ENCODE measurements at regions not wholly inside any gene's neighbourhood (a gene's known extent, or its start where the extent isn't known, plus 50 kb on each side); places are given as distances from the start of the nearest gene placed in this dataset.

GRCh38 chr12:85441025-85441424 lies 161.0 kb downstream of the ALX1 start:
- Histone ChIP-seq H3K4me3 (no peak overlapping the region), H3K9me3 (peaks cover 0 to 11% (median 0%) of the 10 kb centered on the region in 12 donors), H3K36me3 (no peaks in the 10 kb centered on the region), H3K27me3 (peaks cover 0 to 7% (median 0%) of the 10 kb centered on the region in 9 donors), H3K27ac (no peak overlapping the region), H3K4me1 (no peaks in the 10 kb centered on the region)
- ATAC-seq (no peak), DNase-seq (no peak)
- intact Hi-C loops (cut with DNase I) = loop anchor here in 1 of 10 donors (10.0 kb wide), 1 partner anchor 366 kb away; no protein-coding TSS in a partner anchor
- WGBS, 4 donors = 60 to 83% (median 72%) methylated on average over 3 of the region's 3 CpGs
- TF ChIP-seq, protein P1, sequence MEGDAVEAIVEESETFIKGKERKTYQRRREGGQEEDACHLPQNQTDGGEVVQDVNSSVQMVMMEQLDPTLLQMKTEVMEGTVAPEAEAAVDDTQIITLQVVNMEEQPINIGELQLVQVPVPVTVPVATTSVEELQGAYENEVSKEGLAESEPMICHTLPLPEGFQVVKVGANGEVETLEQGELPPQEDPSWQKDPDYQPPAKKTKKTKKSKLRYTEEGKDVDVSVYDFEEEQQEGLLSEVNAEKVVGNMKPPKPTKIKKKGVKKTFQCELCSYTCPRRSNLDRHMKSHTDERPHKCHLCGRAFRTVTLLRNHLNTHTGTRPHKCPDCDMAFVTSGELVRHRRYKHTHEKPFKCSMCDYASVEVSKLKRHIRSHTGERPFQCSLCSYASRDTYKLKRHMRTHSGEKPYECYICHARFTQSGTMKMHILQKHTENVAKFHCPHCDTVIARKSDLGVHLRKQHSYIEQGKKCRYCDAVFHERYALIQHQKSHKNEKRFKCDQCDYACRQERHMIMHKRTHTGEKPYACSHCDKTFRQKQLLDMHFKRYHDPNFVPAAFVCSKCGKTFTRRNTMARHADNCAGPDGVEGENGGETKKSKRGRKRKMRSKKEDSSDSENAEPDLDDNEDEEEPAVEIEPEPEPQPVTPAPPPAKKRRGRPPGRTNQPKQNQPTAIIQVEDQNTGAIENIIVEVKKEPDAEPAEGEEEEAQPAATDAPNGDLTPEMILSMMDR (IDR thresholded peaks at IDR 0.05) = no peak
- TF ChIP-seq POLR2A (IDR thresholded peaks at IDR 0.05) = no peak

DNA sequence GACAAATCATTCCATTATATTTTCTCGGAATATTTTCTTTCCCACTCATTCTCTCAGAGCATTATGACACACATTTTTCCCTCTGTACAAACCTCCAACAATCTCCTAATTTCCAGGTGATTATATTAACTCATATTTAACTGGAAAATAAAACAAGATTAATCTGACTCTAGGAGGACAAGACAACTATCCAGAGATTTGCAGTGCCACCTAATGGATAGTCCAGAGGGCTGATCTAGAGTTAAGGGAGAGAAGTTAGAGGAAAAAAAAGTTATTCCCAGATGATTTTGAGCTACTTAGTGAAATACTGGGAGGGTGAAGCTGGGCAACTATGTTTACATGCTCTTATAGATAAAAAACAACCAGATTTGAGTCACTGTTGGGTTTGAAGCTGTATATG lies 161.7 kb downstream of the ALX1 start:
- ATAC-seq (no peak), DNase-seq (no peak)
- TF ChIP-seq, protein P1 (IDR thresholded peaks at IDR 0.05) = peak in 2 of 12 donors; percentile 14 to 17
- TF ChIP-seq POLR2A (IDR thresholded peaks at IDR 0.05) = no peak
- H3K36me3 ChIP-seq = no peaks in the 10 kb centered on the region
- peaks cover 0 to 14% (median 0%) of the 10 kb centered on the region in 9 donors for H3K27me3 ChIP-seq
- no peaks in the 10 kb centered on the region for H3K4me1 ChIP-seq
- H3K4me3 ChIP-seq = no peak overlapping the region
- H3K9me3 ChIP-seq = peaks cover 0 to 11% (median 0%) of the 10 kb centered on the region in 12 donors
- intact Hi-C loops (cut with DNase I) = loop anchor here in 1 of 10 donors (10.0 kb wide), 1 partner anchor 367 kb away; no protein-coding TSS in a partner anchor
- WGBS, 4 donors = 85 to 93% (median 88%) methylated on average over 1 of the region's 1 CpG
- no peak overlapping the region for H3K27ac ChIP-seq

- Histone ChIP-seq H3K27me3 (peaks cover 0 to 17% (median 0%) of the 10 kb centered on the region in 9 donors), H3K4me1 (no peaks in the 10 kb centered on the region), H3K36me3 (no peaks in the 10 kb centered on the region), H3K4me3 (no peak overlapping the region), H3K9me3 (no peaks in the 10 kb centered on the region), H3K27ac (no peak overlapping the region)
- TF ChIP-seq, protein P1 (IDR thresholded peaks at IDR 0.05) = no peak
- TF ChIP-seq POLR2A (IDR thresholded peaks at IDR 0.05) = no peak
- 44 to 53% (median 46%) methylated on average over 6 of the region's 6 CpGs for whole genome bisulfite sequencing, 4 donors
- no peak for ATAC-seq
- intact Hi-C loops (cut with DNase I) = loop anchor here in 2 of 10 donors (5.0 to 10.0 kb wide), 2 partner anchors 133 to 370 kb away; no protein-coding TSS in a partner anchor
- DNase-seq = no peak
Measured at GRCh38 chr12:85445060-85445938, 165.3 kb downstream of the ALX1 start.

GRCh38 chr12:85448031-85448430 lies 168.0 kb downstream of the ALX1 start:
- peaks cover 0 to 20% (median 0%) of the 10 kb centered on the region in 9 donors for H3K27me3 ChIP-seq
- no peak for TF ChIP-seq POLR2A (IDR thresholded peaks at IDR 0.05)
- TF ChIP-seq, protein P1 (IDR thresholded peaks at IDR 0.05) = no peak
- DNase-seq = no peak
- H3K4me3 ChIP-seq = no peak overlapping the region
- intact Hi-C loops (cut with DNase I) = loop anchor here in 2 of 10 donors (5.0 to 10.0 kb wide), 2 partner anchors 136 to 373 kb away; no protein-coding TSS in a partner anchor
- H3K36me3 ChIP-seq = no peaks in the 10 kb centered on the region
- H3K9me3 ChIP-seq = no peaks in the 10 kb centered on the region
- no peak for ATAC-seq
- 35 to 48% (median 40%) methylated on average over 1 of the region's 1 CpG for WGBS, 4 donors
- H3K27ac ChIP-seq = no peak overlapping the region
- H3K4me1 ChIP-seq = no peaks in the 10 kb centered on the region
